ENCODE measurements at regions not wholly inside any gene's neighbourhood (a gene's known extent, or its start where the extent isn't known, plus 50 kb on each side); places are given as distances from the start of the nearest gene placed in this dataset.

DNA sequence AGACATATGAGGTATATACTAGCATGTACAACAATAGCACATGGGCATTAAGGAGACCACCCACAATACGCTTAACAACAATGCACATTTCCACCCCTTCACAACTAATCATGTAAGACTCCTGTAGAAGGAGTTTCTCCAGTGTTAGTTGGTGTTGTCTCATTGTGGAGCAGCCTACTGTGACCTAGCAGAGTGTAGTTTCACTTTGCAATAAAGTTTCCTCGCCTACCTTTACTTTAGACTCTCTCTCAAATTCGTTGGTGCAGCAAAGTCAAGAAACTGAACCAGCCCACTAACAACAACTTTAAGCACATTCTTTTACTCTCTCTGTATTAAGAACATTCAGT lies 863.6 kb downstream of the FAM181B start:
- intact Hi-C loops (cut with DNase I; ENCODE audit: low total_unique reads), result no loop called here
- Histone ChIP-seq H3K36me3 (ENCODE audit: low read depth, missing control alignments) (no peaks in the 10 kb centered on the region), H3K4me1 (no peaks in the 10 kb centered on the region), H3K4me3 (no peak overlapping the region), H3K27ac (no peak overlapping the region), H3K27me3 (no peaks in the 10 kb centered on the region), H3K9me3 (no peaks in the 10 kb centered on the region)
- no peak for TF ChIP-seq POLR2A (IDR thresholded peaks at IDR 0.05)
- TF ChIP-seq, protein P1, sequence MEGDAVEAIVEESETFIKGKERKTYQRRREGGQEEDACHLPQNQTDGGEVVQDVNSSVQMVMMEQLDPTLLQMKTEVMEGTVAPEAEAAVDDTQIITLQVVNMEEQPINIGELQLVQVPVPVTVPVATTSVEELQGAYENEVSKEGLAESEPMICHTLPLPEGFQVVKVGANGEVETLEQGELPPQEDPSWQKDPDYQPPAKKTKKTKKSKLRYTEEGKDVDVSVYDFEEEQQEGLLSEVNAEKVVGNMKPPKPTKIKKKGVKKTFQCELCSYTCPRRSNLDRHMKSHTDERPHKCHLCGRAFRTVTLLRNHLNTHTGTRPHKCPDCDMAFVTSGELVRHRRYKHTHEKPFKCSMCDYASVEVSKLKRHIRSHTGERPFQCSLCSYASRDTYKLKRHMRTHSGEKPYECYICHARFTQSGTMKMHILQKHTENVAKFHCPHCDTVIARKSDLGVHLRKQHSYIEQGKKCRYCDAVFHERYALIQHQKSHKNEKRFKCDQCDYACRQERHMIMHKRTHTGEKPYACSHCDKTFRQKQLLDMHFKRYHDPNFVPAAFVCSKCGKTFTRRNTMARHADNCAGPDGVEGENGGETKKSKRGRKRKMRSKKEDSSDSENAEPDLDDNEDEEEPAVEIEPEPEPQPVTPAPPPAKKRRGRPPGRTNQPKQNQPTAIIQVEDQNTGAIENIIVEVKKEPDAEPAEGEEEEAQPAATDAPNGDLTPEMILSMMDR (IDR thresholded peaks at IDR 0.05), result no peak
- no peak for DNase-seq
- WGBS, 2 donors, result 29 to 64% methylated on average over 3 of the region's 3 CpGs

DNA sequence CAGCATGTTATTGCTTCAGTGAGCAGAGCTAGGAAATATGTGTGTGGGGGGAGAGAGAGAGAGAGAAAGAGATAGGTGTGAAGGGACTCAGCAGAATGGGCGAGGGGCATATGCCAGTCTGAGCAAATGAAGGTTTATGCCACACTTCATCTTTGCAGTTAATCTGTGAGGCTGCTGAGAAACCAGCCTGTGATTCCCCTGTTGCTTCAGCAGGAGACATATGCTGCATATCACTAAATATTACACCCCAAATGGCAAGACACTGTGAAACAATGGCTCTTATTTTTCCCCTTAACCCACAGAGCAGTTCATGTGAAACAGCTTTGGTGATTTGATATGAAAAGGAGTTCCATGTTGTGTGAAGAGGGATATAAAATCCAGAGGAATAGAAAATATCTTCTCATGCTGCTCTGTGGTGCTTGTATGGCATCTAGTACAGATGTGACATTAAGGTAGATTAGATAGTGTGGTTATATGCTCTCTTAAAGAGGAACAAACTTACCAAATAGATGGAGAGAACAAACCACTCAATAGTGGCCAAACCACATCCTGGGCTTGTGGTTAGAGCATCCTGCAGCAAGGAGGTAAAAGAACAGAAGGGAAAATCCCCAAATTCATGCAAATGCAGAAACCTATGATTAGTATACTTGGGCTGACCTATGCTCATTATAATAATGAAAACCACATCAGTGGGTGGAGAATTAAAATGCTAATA lies 864.2 kb downstream of the FAM181B start:
- TF ChIP-seq, protein P1 (IDR thresholded peaks at IDR 0.05), result no peak
- TF ChIP-seq POLR2A (IDR thresholded peaks at IDR 0.05), result no peak
- no peaks in the 10 kb centered on the region for H3K27me3 ChIP-seq
- H3K9me3 ChIP-seq, result no peaks in the 10 kb centered on the region
- no peak overlapping the region for H3K27ac ChIP-seq
- DNase-seq, result no peak
- H3K4me3 ChIP-seq, result no peak overlapping the region
- H3K4me1 ChIP-seq, result no peaks in the 10 kb centered on the region
- intact Hi-C loops (cut with DNase I; ENCODE audit: low total_unique reads), result no loop called here
- 91 to 95% methylated on average over 1 of the region's 1 CpG for WGBS, 2 donors
- no peaks in the 10 kb centered on the region for H3K36me3 ChIP-seq (ENCODE audit: low read depth, missing control alignments)

DNA sequence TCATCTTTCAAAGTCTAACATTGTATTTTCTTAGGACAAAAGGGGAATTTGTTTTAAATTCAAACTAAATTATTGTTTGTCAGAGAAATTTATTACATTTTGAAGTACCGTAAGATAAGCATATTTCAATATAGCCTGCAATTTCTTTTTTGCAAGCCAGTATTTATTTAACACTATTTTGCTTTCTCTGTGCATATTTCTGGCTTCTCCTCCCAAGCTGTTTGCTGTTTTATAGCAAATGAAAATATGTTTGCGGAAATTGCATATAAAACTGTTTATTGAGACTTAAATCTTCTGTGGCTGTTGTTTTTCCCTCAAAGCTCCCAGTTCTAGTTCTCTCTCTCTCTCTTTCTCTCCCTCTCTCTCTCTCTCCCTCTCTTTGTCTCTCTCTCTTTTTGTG lies 866.8 kb downstream of the FAM181B start:
- intact Hi-C loops (cut with DNase I; ENCODE audit: low total_unique reads), result no loop called here
- DNase-seq, result no peak
- 42 to 50% methylated on average over 2 of the region's 2 CpGs for WGBS, 2 donors
- Histone ChIP-seq H3K27ac (no peak overlapping the region), H3K36me3 (ENCODE audit: low read depth, missing control alignments) (no peaks in the 10 kb centered on the region), H3K4me3 (no peak overlapping the region), H3K9me3 (no peaks in the 10 kb centered on the region), H3K4me1 (no peaks in the 10 kb centered on the region), H3K27me3 (no peaks in the 10 kb centered on the region)
- no peak for TF ChIP-seq POLR2A (IDR thresholded peaks at IDR 0.05)
- TF ChIP-seq, protein P1 (IDR thresholded peaks at IDR 0.05), result no peak

DNA sequence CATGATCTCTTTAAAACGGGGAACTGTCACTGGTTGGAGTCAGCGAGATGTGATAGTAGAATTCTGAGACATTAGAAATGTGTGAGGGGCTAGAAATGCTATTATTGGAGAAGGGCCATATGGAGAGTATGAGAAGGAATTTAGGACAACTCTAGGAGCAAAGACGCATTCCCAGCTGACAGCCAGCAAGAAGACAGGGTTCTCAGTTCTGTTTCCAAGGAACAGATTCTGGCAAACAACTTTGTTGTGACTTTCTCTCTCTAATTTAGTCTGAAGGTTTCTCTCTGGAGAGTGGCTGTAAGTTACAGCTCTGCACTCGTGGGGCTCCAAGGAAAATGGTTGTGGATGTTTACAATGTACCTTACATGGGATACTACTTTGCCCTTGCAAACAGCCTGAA lies 876.3 kb downstream of the FAM181B start:
- intact Hi-C loops (cut with DNase I; ENCODE audit: low total_unique reads), result no loop called here
- TF ChIP-seq POLR2A (IDR thresholded peaks at IDR 0.05), result no peak
- TF ChIP-seq, protein P1 (IDR thresholded peaks at IDR 0.05), result no peak

DNA sequence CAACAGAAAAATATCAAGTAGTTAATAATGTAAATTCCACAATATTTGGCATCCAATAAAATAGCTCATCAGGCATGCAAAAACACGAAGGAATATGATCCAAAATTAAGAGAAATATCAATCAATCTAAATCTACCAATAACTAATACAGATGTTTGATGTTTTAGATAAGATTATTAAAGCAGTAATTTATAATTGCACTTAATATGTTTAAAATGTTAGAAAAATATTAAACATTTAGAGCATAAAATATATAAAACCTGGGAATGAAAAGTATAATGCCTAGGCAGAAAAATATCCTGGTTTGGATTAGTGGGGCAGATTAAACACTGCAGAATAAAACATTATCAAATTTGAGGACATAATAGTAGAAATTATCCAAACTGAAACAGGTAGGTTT lies 879.9 kb downstream of the FAM181B start:
- WGBS, 2 donors, result 57 to 59% methylated on average over 1 of the region's 1 CpG
- Histone ChIP-seq H3K4me1 (no peaks in the 10 kb centered on the region), H3K9me3 (no peaks in the 10 kb centered on the region), H3K27me3 (no peaks in the 10 kb centered on the region), H3K4me3 (no peak overlapping the region), H3K36me3 (ENCODE audit: low read depth, missing control alignments) (no peaks in the 10 kb centered on the region), H3K27ac (no peak overlapping the region)
- no peak for DNase-seq
- intact Hi-C loops (cut with DNase I; ENCODE audit: low total_unique reads), result no loop called here
- TF ChIP-seq POLR2A (IDR thresholded peaks at IDR 0.05), result no peak
- TF ChIP-seq, protein P1 (IDR thresholded peaks at IDR 0.05), result no peak

More for the DNA sequence above, 876.3 kb downstream of the FAM181B start:
- Histone ChIP-seq H3K4me3 (no peak overlapping the region), H3K9me3 (no peaks in the 10 kb centered on the region), H3K4me1 (no peaks in the 10 kb centered on the region), H3K27ac (no peak overlapping the region), H3K36me3 (ENCODE audit: low read depth, missing control alignments) (no peaks in the 10 kb centered on the region), H3K27me3 (no peaks in the 10 kb centered on the region)
- 49 to 54% methylated on average over 4 of the region's 4 CpGs for WGBS, 2 donors
- DNase-seq, result no peak
